SK-N-SH treated with all-trans-retinoic acid at 6 μM for 48 hours (cell line): ENCODE measurements at regions not wholly inside any gene's neighbourhood (a gene's known extent, or its start where the extent isn't known, plus 50 kb on each side); places are given as distances from the start of the nearest gene placed in this dataset.

Experiments
- ARNTL ChIP-seq: fragments of 450-650 bp; formaldehyde crosslinking; IDR thresholded peaks from 2 replicates; pipeline ENCODE4 v1.5.0; 2020; ENCODE audit warnings: low read depth, mild to moderate bottlenecking, moderate library complexity, borderline replicate concordance
- BACH2 ChIP-seq: fragments of 250-450 bp; sonication (Bioruptor Pico); IDR thresholded peaks from 2 replicates; pipeline ENCODE4 v1.9.0; 2021; ENCODE audit warnings: mild to moderate bottlenecking, borderline replicate concordance
- CREB5 ChIP-seq: fragments of 250-450 bp; sonication (Bioruptor Pico); IDR thresholded peaks from 2 replicates; pipeline ENCODE4 v1.5.1; 2020; ENCODE audit warnings: low read depth, mild to moderate bottlenecking, moderate library complexity
- GLIS3 ChIP-seq: fragments of 250-450 bp; sonication (Bioruptor Pico); IDR thresholded peaks from 2 replicates; pipeline ENCODE4 v1.5.0; 2020; ENCODE audit warnings: mild to moderate bottlenecking, moderate library complexity
- ISL1 ChIP-seq: fragments of 250-450 bp; sonication (Bioruptor Pico); IDR thresholded peaks from 2 replicates; pipeline ENCODE4 v2.1.2; 2022; ENCODE audit warnings: mild to moderate bottlenecking, moderate library complexity
- PPARA ChIP-seq: fragments of 250-450 bp; sonication (Bioruptor Pico); IDR thresholded peaks from 2 replicates; pipeline ENCODE4 v1.5.0; 2020; ENCODE audit warnings: mild to moderate bottlenecking, borderline replicate concordance
- RARB ChIP-seq: fragments of 250-450 bp; sonication (Bioruptor Pico); IDR thresholded peaks from 2 replicates; pipeline ENCODE4 v1.8.0; 2021; ENCODE audit warnings: mild to moderate bottlenecking, moderate library complexity
- ZC3H10 ChIP-seq: fragments of 250-450 bp; sonication (Bioruptor Pico); IDR thresholded peaks from 2 replicates; pipeline ENCODE4 v1.5.1; 2021; ENCODE audit warnings: mild to moderate bottlenecking, moderate library complexity
- ZFP3 ChIP-seq: fragments of 250-450 bp; sonication (Bioruptor Pico); IDR thresholded peaks from 2 replicates; pipeline ENCODE4 v1.5.0; 2020; ENCODE audit warnings: mild to moderate bottlenecking, moderate library complexity
- ZNF70 ChIP-seq: fragments of 450-650 bp; formaldehyde crosslinking; IDR thresholded peaks from 2 replicates; pipeline ENCODE4 v1.5.0; 2020; ENCODE audit warnings: mild to moderate bottlenecking, moderate library complexity
- TF ChIP-seq, protein P1 (sequence below): fragments of 250-450 bp; sonication (Bioruptor Pico); IDR thresholded peaks from 2 replicates; pipeline ENCODE4 v1.8.0; 2020; ENCODE audit warnings: mild to moderate bottlenecking, moderate library complexity, borderline replicate concordance

GRCh38 chr21:36552434-36552785 is 72.5 kb upstream of the CLDN14 start:
- TF ChIP-seq, protein P1, sequence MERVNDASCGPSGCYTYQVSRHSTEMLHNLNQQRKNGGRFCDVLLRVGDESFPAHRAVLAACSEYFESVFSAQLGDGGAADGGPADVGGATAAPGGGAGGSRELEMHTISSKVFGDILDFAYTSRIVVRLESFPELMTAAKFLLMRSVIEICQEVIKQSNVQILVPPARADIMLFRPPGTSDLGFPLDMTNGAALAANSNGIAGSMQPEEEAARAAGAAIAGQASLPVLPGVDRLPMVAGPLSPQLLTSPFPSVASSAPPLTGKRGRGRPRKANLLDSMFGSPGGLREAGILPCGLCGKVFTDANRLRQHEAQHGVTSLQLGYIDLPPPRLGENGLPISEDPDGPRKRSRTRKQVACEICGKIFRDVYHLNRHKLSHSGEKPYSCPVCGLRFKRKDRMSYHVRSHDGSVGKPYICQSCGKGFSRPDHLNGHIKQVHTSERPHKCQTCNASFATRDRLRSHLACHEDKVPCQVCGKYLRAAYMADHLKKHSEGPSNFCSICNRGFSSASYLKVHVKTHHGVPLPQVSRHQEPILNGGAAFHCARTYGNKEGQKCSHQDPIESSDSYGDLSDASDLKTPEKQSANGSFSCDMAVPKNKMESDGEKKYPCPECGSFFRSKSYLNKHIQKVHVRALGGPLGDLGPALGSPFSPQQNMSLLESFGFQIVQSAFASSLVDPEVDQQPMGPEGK (CRISPR knock-in tag), result no peak
- TF ChIP-seq ZNF70 (CRISPR knock-in tag) (no peak), PPARA (no peak), RARB (CRISPR knock-in tag) (no peak), ZC3H10 (no peak), ISL1 (CRISPR knock-in tag) (no peak), ZFP3 (CRISPR knock-in tag) (no peak), ARNTL (CRISPR knock-in tag) (no peak), GLIS3 (CRISPR knock-in tag) (no peak), CREB5 (no peak), BACH2 (CRISPR knock-in tag) (no peak)
